GM18909 (cell line): ENCODE measurements at regions not wholly inside any gene's neighbourhood (a gene's known extent, or its start where the extent isn't known, plus 50 kb on each side); places are given as distances from the start of the nearest gene placed in this dataset.

ENCODE experiments used
- ATAC-seq: cut with Tn5 transposase; IDR thresholded peaks from one replicate; pipeline ENCODE4 v1.9.1; 2021; ENCODE audit warnings: mild to moderate bottlenecking; ENCODE audit not compliant: unreplicated experiment, poor library complexity

- ATAC-seq: peak; percentile 48
These were observed 51.5 kb upstream of the TMEM200A start for GRCh38 chr6:130314271-130314670.

- no peak for ATAC-seq
These were observed 52.6 kb upstream of the TMEM200A start for GRCh38 chr6:130313206-130313605.

GRCh38 chr6:130309028-130309427, 56.8 kb upstream of the TMEM200A start:
- no peak for ATAC-seq

DNA sequence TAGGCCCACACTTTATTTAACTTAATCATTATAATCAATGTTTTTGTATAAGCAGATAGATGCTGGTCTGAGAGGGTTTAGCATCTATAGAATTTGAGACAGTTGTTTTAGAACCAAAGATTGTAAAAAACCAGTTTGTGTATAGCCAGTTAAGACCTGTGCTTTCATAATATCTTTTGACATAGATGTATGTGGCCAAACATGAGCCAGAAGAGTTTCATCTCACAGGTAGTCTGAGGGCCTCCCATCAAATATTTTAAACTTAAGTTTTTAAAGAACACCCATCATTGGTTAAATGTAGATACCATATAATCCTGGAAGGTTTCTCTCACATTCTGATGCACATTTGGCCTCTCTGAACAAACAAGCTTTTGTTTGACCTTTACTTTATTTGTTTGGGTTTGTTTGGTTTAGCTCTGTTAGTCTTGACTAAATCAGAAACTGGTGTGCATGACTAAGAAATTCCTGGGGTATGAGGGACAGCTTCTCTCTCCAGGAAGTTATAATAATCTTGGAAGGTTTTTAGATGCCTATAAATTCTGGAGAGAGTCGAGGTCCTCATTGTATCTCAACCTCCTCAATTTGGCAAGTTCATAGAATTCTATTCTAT, 58.0 kb upstream of the TMEM200A start:
- no peak for ATAC-seq

DNA sequence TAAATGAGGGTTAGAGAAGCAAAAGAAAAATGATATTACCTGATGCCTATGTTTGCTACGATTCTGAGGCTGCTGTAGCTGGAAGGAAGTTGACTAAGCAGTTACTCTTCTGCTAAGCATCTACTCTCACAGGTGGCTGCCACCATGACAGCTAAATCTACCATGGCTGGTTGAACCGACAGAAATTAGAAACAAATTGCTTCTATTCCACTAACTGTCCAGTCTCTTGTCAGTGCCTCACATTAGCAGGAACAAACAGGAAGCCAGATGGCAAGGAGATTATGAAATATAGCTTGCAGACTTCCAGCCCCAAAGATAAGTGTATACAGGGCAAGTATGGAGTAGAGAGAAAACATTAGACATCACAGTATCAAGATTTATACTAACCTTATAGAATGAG, 59.4 kb upstream of the TMEM200A start:
- no peak for ATAC-seq

DNA sequence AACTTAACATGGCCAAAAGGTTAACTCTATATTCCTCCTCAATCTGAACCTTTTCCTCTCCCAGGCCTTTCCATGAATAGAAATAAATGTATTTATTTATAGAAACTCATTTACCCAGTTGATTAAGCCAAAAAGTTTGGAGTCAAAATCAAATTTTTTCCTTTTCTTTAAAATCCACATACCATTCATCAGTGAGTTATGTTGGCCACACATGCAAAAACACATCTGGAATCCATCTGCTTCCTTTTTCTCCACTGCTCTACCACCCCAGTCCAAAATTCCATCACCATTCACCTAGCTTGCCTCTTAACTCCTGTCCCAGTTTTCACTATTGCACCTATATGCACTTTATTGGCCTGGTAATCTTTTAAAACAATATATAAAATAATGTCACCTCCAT, 62.4 kb upstream of the TMEM200A start:
- no peak for ATAC-seq

DNA sequence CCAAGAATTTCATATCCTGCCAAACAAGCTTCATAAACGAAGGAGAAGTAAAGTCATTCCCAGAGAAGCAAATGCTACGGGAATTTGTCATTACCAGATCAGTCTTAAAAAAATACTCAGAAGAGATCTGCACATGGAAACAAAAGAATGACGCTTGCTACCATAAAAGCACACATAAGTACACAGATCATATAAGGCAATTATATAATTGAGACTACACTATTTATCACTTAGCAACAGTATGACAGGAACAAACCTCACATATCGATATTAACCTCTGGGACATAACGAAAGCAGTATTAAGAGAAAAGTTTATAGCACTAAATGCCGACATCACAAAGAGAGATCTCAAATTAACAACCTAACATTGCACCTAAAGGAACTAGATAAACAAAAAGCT, 67.6 kb upstream of the TMEM200A start:
- ATAC-seq: no peak

DNA sequence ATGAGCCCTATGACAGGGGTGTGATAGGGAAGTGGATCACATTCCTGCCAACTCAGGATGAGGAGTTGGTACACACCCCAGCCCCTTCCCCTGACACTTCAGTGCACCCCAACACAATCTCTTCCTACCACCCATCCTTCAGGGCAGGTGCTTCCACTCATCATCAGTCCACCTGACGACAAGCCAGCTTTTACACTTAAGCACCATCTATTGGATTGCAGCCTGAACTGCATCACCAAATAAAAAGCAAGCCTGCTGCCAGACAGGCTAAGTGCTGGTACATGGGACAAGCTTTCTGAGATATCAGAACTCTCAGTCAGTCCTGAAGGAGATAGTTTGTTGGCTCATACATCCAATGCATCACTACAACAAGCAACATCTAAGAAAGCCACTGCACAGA, 69.0 kb upstream of the TMEM200A start:
- ATAC-seq: no peak

- ATAC-seq: peak; percentile 78
These were observed 71.0 kb upstream of the SAMD3 start for GRCh38 chr6:130293800-130294199.

DNA sequence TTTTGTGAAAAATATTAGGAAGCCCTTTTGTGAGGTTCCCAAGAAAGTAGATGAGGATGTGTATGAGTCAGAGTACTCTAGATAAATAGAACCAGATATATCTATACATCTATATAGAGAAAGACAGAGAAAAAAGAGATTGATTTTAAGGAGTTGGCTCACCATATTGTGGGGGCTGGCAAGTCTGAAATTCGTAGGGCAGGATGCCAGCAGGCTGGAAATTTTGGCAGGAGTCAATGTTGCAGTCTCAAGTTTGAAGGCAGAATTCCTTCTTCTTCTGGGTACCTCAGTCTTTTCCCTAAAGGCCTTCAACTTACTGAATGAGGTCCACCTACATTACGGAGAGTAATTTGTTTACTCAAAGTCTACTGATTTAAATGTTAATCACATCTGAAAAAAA, 65.3 kb upstream of the SAMD3 start:
- ATAC-seq: no peak

- ATAC-seq: peak; percentile 79
These were observed 59.7 kb upstream of the SAMD3 start for GRCh38 chr6:130282234-130282995.

- ATAC-seq: no peak
These were observed 53.8 kb upstream of the SAMD3 start for GRCh38 chr6:130276507-130276906.

DNA sequence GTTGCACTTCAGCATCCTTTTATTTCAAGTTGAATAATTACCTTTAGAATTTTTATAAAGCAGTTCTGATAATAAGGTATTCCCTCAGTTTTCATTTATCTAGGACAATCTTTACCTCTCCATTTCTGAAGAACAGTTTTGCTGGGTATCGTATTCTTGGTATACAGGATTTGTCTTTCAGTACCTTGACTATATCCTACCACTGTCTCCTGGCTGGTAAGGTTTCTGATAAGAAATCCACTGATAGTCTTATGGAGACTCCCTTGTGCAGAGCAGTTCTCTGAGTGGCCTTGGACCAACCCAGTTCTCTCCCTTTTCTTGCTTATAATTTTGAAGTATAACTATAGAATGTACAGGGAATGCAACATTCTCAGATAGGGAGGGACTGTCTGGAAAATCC, 51.3 kb upstream of the SAMD3 start:
- no peak for ATAC-seq
